ENCODE measurements at regions not wholly inside any gene's neighbourhood (a gene's known extent, or its start where the extent isn't known, plus 50 kb on each side); places are given as distances from the start of the nearest gene placed in this dataset.
"Not testable (repeated sequence)": the region's sequence is repeated elsewhere in the genome, so short reads cannot be mapped to it uniquely, and the experiment has no call there.

DNA sequence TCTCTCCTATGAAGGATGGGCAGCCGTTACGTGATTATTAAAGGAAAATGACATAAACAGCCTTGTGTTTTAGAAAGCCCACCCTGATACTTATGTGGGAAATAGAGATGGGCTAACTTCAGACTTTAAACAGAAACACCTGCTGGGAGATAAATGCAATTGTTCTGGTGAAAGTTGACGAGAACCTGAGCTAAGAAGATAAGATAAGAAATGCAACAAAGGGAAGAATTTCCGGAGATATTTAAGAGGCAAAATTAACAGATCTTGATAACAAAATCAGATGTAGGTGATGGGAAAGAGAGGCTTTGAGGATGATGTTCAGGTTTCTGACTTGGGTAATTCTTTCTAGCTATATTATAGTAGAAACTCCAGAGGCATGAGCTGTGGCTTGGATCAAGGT lies 102.7 kb upstream of the SLC7A11 start:
- no peak for DNase-seq

DNA sequence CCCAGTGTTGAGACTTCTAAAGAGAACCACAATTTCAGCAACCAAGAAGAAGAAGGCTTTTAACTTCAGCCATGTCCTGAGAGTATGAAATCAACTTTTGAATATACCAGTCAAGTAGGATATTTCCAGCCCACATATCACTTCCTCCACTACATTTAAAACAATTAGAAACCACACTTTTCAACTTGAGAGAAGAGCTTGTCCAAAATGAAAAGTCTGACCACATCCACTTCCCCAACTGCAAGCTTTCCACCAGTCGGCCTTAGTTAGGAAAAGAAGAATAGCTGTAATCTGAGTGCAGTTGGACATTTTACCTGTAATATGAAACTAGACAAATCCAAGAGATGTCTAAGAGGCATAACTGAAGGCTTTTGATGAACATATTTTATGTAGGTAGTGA lies 101.9 kb upstream of the SLC7A11 start:
- DNase-seq = no peak

DNA sequence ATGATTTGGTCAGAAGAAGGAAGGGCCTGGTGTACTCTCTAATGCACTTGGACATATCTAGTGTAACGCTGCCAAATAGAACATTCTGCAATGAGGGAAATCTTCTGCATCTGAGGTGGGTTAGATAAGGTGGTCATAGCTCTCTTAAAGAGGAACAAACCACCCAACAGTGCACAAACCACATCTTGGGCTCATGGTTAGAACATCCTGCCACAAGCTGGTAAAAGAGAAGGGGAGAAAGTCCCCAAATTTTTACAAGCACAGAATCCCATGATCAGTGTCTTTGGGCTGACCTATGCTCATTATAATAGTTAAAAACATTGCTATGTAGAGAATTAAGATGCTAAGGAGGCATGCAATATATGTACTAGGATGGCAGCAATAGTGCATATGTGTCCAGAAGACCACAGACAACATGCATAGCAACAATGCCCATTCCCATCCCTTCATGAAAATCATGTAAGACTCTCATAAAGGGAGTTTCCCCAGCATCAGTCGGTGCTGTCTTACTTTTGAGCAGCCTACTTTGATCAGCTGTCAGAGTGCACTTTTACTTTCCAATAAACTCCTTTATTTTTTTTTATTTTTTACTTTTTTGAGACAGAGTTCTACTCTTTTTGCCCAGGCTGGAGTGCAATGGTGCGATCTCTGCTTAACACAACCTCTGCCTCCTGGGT lies 99.7 kb upstream of the SLC7A11 start:
- no peak for DNase-seq

DNA sequence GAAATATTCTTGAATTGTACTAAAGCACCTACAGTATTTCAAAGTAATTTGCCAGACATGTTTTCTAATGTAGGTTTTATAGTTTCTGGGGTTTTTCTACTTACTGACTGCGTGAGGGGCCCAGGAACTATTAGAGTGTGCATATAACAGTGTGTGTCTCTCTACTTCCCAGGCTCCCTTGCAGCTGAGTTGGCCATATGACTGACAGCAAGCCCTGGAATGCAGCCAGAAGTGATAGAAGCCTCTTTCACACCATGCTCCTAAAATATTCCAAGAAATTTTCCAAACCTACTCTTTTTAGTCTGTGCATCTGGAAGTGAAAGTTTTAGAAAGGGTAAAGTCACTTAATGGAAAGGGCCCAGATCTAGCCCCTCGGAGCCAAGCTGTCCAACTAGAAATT lies 96.7 kb upstream of the SLC7A11 start:
- no peak for DNase-seq

- not testable (repeated sequence) for DNase-seq
These were observed 96.1 kb upstream of the SLC7A11 start for GRCh38 chr4:138338222-138338621.

DNA sequence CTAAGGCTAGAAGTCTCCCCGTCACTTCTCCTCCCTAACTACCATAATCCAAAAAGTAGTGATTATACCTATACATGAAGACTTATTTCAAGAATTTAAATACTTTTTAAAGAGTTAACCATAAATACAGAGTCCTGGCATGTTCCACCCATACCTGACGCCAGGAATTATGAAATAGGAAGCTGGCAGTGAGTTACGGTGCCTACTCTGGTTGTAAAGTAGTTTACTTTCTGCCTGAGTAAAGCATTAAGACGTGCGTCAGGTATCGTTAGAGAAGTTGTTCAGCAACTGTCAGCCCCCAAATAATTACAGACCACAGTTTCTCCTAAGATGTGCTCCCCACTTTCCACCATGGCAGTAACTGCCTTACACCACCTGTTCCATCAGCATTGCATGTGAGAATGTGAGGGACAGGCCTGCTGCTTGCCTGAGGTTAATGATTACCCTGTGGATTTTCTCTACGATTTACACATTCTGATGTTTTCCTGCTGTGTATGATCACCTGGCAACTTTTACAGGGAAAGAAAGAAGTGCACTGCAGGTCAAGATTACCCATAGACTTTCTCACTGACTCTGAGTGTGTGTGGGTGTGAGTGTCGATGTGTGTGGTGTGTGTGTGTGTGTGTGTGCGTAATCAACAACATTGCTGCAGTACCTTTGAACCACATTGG lies 92.3 kb upstream of the SLC7A11 start:
- DNase-seq = no peak

DNA sequence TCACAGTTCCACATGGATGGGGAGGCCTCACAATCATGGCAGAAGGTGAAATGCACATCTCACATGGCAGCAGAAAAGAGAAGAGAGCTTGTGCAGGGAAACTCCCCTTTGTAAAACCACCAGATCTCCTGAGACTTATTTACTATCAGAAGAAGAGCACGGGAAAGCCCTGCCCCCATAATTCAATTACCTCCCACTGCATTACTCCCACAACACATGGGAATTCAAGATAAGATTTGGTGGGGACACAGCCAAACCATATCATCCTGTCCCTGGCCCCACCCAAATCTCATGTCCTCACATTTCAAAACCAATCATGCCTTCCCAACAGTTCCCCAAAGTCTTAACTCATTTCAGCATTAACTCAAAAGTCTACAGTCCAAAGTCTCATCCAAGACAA lies 90.3 kb upstream of the SLC7A11 start:
- not testable (repeated sequence) for DNase-seq

GRCh38 chr4:138330531-138330930 lies 88.4 kb upstream of the SLC7A11 start:
- DNase-seq = no peak

GRCh38 chr4:138329506-138330070 lies 87.4 kb upstream of the SLC7A11 start:
- DNase-seq = no peak

DNA sequence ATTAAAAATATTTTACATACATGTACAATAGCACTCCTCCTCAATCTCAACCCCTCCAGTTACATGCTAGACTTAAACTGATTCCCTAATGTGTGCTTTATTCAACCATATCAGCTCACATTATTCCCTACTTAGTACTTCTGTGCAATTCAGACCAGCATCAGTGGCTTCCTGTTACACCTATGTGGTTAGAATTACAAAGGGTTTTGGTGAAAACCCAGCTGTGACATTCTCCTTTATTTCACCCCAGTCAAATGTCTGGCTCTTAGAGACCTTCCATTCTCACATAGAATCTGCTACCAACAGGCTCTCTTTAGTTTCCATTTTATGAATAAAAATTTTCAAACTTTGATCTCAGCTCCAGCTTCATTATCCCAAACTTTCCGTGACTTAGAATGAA lies 85.2 kb upstream of the SLC7A11 start:
- no peak for DNase-seq

DNA sequence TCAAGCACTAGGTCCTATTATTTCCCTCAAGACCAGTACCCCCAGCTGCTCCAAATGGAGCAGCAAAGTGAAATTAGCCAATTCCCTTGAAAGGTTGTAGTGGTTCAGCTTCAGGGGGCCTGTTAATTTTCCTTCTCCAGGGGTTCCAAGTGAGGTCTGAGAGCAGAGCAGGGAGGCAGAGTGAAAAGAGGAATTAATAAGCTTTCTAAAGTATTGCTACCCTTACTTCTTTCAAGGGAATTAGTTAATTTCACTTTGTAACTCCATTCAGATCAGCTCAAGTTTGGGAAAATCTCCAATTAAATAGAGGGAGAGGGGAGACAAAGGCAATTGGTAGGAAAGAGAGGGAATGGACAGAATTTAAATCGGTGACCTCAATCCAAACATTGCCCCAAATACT lies 78.7 kb upstream of the SLC7A11 start:
- no peak for DNase-seq

GRCh38 chr4:138320030-138320429 lies 77.9 kb upstream of the SLC7A11 start:
- DNase-seq = no peak

DNA sequence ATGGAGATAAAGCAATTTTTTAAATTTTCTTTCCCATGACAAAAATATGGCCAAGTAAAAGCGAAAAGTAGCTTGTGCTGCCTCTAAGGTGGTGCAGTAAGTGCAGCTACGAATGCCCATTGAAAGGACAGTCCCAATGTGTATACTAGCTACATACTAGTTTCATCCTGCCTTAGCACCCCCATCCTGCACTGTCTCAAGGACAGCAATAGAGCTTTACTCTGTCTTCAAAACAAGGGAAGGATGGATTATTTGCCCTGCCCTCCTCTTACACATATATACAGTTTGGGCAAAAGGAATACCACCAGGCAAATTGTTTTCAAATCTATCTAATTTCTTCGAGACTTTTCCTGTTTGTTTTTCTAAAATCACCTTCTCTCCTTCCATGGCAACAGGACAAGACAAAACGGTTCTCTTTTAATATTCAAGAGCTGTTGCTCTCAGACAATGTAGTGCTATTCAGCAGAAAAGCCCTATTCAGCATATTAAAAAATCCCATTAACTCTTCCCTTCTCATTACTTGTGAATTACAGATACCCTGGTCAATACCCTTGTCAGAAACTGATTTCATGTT lies 75.1 kb upstream of the SLC7A11 start:
- no peak for DNase-seq

DNA sequence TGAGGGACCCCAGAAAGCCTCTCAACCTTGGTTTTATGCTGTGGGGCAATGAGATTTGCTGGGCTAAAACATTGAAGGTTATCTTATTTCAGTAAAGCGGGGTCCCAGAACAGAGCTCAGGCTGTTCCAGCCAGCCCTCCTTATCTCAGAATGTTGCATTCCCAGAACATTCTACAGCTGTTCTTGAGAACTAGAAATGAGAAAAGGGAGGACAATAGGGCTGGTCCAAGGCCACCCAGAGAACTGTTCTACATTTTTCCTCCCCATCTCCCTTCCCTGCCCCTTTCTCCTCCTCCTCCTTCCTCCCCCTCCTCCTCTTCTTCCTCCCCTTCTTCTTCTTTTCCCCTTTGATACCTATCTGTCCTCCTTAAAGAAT lies 70.4 kb upstream of the SLC7A11 start:
- no peak for DNase-seq

DNA sequence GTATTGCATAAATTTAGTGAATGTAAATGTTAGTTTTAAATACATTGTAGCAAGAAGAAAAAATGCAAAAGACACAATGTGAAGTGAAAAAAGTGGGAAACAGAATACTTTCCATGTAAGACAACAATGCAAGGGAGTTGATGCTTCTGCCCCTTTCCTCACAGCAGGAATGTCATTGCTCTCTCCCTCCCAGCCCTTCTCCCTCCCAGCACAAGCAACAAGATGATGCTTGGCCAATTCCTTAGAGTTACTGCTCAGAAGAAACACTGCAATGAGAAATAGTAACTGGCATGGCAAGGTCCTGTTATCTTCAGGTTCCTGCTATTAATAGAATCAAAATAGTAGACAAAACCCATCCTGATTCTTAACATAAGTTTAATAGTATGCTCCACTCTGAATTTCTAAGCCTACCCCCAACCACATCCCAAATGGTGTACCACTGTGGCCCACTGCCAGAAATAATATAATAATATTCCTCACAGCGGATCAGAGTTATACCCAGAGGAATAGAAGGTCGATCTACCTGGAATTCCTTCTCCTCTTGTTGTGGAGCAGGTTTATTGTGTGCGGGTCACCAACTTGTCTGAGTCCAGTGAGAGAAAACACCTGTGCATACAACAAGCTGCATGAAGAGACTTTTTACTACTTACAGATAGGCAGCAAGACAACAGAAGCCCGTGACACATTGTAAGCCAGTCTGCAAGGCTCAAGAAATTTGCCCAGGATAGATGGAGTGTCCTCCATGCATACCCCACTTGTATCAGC lies 69.8 kb upstream of the SLC7A11 start:
- no peak for DNase-seq

GRCh38 chr4:138310991-138311390 lies 68.8 kb upstream of the SLC7A11 start:
- DNase-seq = no peak

- no peak for DNase-seq
These were observed 68.3 kb upstream of the SLC7A11 start for GRCh38 chr4:138310498-138310897.

DNA sequence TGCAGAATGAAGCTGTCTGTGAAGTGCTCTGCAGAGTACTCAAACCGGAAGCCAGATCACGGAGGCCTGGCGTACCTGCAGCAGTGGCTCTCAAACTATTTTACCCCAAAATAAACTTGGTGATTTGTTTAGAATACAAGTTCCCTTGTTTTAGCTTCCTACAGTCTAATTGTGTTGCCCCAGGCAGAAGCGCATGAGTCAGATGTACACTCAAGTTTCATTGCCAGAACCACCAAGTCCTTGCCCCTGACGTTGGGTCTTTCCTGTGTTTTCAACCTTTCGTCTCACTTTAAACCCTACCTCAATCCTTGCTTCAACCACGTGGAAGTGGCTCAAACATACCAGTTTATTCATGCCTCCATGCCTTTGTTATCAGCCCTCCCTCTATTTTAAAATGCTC lies 66.2 kb upstream of the SLC7A11 start:
- DNase-seq = no peak

GRCh38 chr4:138307319-138307718 lies 65.2 kb upstream of the SLC7A11 start:
- DNase-seq = no peak

DNA sequence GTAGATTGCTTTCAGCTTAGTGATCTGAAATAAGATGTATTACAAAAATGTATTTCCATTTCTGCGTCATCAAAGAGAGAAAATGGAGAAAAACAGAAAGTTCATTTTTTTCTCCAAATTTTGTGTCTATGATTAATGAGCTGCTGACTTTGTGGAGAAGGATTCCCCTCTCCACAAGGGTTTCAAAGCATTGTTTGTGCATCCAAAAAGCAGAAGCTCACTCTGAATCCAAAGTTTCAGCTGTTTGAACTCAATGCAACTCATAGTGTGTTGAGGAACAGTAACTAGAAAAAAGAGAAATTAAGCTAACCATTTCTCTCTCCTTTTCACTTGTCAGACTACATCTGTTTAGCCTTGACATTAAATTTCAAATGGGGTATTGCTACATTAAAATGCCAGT lies 62.9 kb upstream of the SLC7A11 start:
- DNase-seq = no peak

DNA sequence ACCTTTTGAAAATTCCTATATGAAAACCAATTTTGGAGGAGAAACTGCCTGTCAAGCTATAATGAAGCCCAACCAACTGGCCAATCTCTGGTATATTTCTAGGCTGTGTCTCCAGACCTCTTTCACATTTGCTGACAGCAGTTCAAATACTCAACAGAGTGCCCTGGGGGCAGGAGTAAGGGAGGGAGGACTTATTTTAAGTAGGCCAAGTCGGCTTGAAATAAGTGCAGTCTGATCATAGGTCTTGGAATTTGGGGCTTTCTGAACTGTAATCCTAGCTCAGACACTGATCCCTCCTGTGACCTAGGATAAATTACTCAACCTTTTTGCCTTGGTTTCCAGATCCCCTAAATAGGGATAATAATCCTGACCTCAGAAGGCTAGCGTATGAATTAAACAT lies 59.4 kb upstream of the SLC7A11 start:
- DNase-seq = no peak

DNA sequence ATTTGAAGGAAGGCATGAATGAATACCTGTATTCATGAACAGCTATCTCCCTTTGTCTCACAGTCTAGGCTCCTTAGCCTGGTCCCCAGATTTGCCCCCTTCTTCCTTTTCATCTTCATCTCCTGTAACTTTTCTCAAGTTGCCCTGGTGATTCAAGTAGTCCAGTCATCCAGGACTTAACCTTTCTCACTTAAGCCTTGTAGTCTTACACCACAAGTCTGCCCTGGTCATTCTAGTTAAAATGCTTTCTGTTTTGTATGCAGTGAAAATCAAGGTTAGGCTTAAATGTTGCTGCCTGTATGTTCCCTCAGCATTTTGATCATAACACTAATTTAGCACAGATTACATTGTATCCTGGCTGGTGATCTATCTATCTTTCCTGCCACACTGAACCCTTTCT lies 58.5 kb upstream of the SLC7A11 start:
- no peak for DNase-seq

DNA sequence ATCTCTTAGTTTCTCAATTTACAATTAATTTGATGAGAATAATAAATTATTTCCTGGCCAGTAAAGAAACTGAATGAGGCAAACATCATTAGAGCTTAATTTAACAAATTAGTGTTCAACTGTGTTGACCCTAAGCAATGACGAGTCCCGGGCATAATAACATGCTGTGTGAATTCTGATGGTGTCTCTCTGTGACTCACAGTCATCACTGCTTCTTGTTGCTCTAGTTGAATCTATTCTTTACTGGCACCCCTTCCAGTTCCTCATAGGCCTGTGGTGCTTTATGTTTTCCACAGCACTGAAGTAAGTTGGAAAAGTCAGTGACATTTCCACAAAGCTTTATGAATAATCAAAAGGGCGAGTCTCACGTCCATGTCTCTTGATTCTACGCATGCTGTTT lies 57.7 kb upstream of the SLC7A11 start:
- no peak for DNase-seq

GRCh38 chr4:138298866-138299265 lies 56.7 kb upstream of the SLC7A11 start:
- no peak for DNase-seq

All from NCI-H1105 (cell line).